HFF-Myc (cell line): ENCODE measurements at regions not wholly inside any gene's neighbourhood (a gene's known extent, or its start where the extent isn't known, plus 50 kb on each side); places are given as distances from the start of the nearest gene placed in this dataset.

Source experiments
- DNase-seq: peaks from one replicate; pipeline ENCODE4 v3.0.0-alpha.2; 2011; ENCODE audit warnings: low read depth; ENCODE audit errors: extremely low read depth
- H3K4me3 ChIP-seq: replicated peaks from 2 replicates; pipeline ENCODE4 v1.5.1; 2011; ENCODE audit warnings: low read depth, mild to moderate bottlenecking, control low read depth, low read length
- CTCF ChIP-seq: IDR thresholded peaks from 2 replicates; pipeline ENCODE4 v1.5.1; 2012; ENCODE audit warnings: mild to moderate bottlenecking, low read depth, low read length, control low read depth; ENCODE audit errors: missing control alignments

GRCh38 chr12:22880807-22881206 is 255.8 kb downstream of the ETNK1 start:
- TF ChIP-seq CTCF = no peak
- DNase-seq = no peak

GRCh38 chr12:22881878-22882385 is 257.0 kb downstream of the ETNK1 start:
- H3K4me3 ChIP-seq = no peak overlapping the region
- no peak for TF ChIP-seq CTCF
- DNase-seq = no peak

More at GRCh38 chr12:22880807-22881206, 255.8 kb downstream of the ETNK1 start:
- H3K4me3 ChIP-seq = no peak overlapping the region

- no peak overlapping the region for H3K4me3 ChIP-seq
- no peak for TF ChIP-seq CTCF
- no peak for DNase-seq
These were observed 257.6 kb downstream of the ETNK1 start for GRCh38 chr12:22882559-22882958.

- TF ChIP-seq CTCF = no peak
- no peak for DNase-seq
These were observed 268.9 kb downstream of the ETNK1 start for GRCh38 chr12:22893878-22894277.

GRCh38 chr12:22899184-22899583 is 274.2 kb downstream of the ETNK1 start:
- no peak for DNase-seq
- no peak overlapping the region for H3K4me3 ChIP-seq

More at GRCh38 chr12:22893878-22894277, 268.9 kb downstream of the ETNK1 start:
- no peak overlapping the region for H3K4me3 ChIP-seq

GRCh38 chr12:22900401-22900800 is 275.4 kb downstream of the ETNK1 start:
- DNase-seq = no peak
- no peak overlapping the region for H3K4me3 ChIP-seq
- no peak for TF ChIP-seq CTCF

More at GRCh38 chr12:22899184-22899583, 274.2 kb downstream of the ETNK1 start:
- TF ChIP-seq CTCF = no peak

- no peak overlapping the region for H3K4me3 ChIP-seq
- no peak for TF ChIP-seq CTCF
- no peak for DNase-seq
These were observed 279.5 kb downstream of the ETNK1 start for GRCh38 chr12:22904485-22904884.
